NB4 (cell line): ENCODE measurements at regions not wholly inside any gene's neighbourhood (a gene's known extent, or its start where the extent isn't known, plus 50 kb on each side); places are given as distances from the start of the nearest gene placed in this dataset.

Source experiments
- DNase-seq: peaks from one replicate; pipeline ENCODE4 v3.0.0; 2010; ENCODE audit warnings: low read depth
- H3K4me3 ChIP-seq: one replicate; pipeline ENCODE4 v1.5.1; 2011; ENCODE audit warnings: mild to moderate bottlenecking, low read depth, low read length, moderate library complexity
- CTCF ChIP-seq: IDR thresholded peaks from one replicate; pipeline ENCODE4 v1.5.1; 2012; ENCODE audit warnings: low read depth, low read length
- MYC ChIP-seq: IDR thresholded peaks from 2 replicates; pipeline ENCODE4 v1.6.1; 2011; ENCODE audit warnings: low read depth, low read length
- POLR2A ChIP-seq: IDR thresholded peaks from 2 replicates; pipeline ENCODE4 v1.6.1; 2011; ENCODE audit warnings: mild to moderate bottlenecking; ENCODE audit not compliant: insufficient read length; ENCODE audit errors: extremely low read depth
- TF ChIP-seq, protein P1 (sequence below): IDR thresholded peaks from 2 replicates; pipeline ENCODE4 v1.6.1; 2011; ENCODE audit warnings: low read depth, low read length

DNA sequence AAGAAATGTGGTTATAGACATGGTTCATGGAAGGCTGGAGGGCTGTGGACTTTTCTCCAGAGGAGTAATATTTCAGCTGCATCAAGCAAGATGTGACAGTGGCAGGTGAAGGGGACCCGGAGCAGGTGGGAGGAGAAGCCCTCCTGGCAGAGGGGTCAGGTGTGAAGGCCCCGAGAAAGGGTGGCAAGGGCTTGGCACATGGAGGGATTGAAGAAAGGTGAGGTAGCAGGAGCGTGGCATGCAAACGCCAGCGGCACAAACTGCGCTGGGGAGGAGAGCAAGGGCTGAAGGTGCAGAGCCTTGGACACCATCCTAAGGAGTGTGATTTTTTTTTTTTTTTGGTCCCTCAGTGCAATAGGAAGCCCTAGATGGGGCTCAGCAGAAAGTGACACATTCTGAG, 244.6 kb downstream of the TOMM20 start:
- no peak overlapping the region for H3K4me3 ChIP-seq
- DNase-seq: no peak
- TF ChIP-seq POLR2A (no peak), MYC (no peak), CTCF (no peak)
- TF ChIP-seq, protein P1, sequence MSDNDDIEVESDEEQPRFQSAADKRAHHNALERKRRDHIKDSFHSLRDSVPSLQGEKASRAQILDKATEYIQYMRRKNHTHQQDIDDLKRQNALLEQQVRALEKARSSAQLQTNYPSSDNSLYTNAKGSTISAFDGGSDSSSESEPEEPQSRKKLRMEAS: no peak

DNA sequence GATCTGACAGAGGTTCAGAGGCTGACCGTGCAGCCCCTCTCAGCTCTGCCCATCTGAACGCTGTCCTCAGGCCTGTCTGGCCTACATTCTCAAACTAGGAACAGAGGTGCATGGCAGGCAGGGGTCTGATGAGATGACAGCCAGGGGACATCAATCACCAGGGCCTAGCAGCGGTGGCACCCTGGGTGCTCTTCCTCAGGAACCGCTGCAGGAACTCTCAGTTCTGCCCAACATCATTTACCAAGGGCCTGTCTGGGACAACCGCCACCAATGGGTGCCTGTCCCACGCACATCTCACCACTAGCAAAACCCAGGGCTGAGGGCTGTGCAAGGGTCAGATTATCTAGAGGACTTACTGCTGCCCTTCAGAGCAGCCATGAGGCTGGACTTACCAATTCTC, 245.7 kb downstream of the TOMM20 start:
- H3K4me3 ChIP-seq: no peak overlapping the region
- TF ChIP-seq, protein P1: no peak
- TF ChIP-seq MYC (no peak), POLR2A (no peak)
- no peak for DNase-seq

- no peak for DNase-seq
- TF ChIP-seq POLR2A: no peak
- TF ChIP-seq MYC: no peak
- TF ChIP-seq, protein P1: no peak
- H3K4me3 ChIP-seq: no peak overlapping the region
These were observed 246.5 kb downstream of the TOMM20 start for GRCh38 chr1:234881893-234882771.

DNA sequence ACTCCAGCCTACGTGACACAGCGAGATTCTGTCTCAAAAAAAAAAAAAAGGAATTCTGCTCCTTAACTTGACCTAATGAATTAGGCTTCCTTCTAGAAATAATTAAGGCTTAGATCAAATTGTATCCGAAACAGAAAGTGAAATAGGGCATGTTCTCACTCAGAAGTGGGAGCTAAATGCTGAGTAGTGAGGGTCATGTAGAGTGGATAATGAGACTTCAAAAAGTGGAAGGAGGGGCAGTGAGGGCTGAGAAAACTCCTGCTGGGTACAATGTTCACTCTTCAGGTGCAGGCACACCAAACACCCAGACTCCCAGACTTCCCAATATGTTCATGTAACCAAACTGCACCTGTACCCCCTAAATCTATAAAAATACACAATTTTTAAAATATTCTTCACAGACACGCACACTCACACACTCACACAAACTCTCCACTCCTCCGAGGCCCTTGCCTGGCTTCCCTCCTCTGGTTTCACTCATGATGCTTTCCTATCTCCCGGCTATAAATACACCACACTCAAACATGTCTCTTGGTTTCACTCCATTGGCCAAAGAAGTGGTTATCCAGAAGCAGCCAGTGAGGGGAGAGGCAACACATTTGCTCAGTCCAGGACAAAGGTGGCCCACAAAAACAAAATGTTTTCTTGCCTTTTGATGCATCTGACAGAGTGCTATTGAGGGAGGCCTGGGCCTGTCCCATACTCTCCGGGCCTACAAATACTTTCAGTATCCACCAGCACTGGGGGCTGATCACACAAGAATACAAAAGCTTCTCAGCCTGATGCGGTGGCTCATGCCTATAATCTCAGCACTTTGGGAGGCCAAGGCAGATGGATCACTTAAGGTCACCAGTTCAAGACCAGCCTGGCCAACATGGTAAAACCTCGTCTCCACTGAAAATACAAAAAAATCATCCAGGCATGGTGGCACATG, 249.2 kb downstream of the TOMM20 start:
- no peak overlapping the region for H3K4me3 ChIP-seq
- TF ChIP-seq, protein P1: no peak
- TF ChIP-seq MYC: no peak
- DNase-seq: no peak

- TF ChIP-seq POLR2A (no peak), CTCF (no peak), MYC (no peak)
- TF ChIP-seq, protein P1: no peak
- no peak for DNase-seq
- H3K4me3 ChIP-seq: no peak overlapping the region
These were observed 250.3 kb downstream of the TOMM20 start for GRCh38 chr1:234878288-234878687.

DNA sequence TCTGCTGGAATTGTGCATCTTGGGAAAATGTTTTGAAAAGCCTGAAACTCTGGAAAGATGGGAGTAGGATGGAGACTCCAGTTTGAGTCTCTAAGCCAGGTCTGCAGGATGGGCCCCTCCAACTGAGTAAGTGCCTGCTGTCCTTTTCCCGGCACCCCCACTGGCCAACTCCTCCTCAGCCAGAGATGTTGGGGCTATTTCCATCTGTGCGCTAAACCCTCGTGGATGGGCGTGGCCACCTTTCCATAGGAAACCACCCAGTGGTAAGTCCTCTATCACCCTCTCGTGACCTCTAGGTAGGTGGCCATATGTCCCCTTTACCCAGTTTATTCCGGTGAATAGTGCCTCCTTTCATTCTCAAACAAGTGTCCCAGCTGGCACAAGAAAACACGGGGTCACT, 250.9 kb downstream of the TOMM20 start:
- DNase-seq: no peak
- H3K4me3 ChIP-seq: no peak overlapping the region
- TF ChIP-seq MYC (no peak), POLR2A (no peak), CTCF (no peak)
- TF ChIP-seq, protein P1: no peak
